IMR-90 (cell line): ENCODE measurements at regions not wholly inside any gene's neighbourhood (a gene's known extent, or its start where the extent isn't known, plus 50 kb on each side); places are given as distances from the start of the nearest gene placed in this dataset.

Experiments
- ATAC-seq: fragments of 200-7000 bp; cut with Tn5 transposase; 2 replicates; pipeline ENCODE4 v1.9.1; 2020; ENCODE audit warnings: low read depth, mild to moderate bottlenecking, moderate library complexity
- BruUV-seq: library from RNA; stranded (reverse); fragments of 400-500 nt; replicated peaks from 2 replicates; lab custom pipeline; 2021; lab: Mats Ljungman, UMichigan
- CTCF ChIA-PET: fragments of 300-600 bp; formaldehyde crosslinking; extraction: SDS; loops from one replicate; lab custom pipeline; 2021; ENCODE audit warnings: antibody characterized with exemption; lab: Yijun Ruan, JAX
- POLR2A ChIA-PET: fragments of 300-600 bp; sonication (Branson Sonifier 250); formaldehyde crosslinking; loops from one replicate; lab custom pipeline; 2022; ENCODE audit warnings: antibody characterized with exemption; ENCODE audit not compliant: unreplicated experiment; lab: Charles Lee
- DNase-seq: peaks from one replicate; pipeline ENCODE4 v3.0.0; 2013
- H2AFZ ChIP-seq: replicated peaks from 2 replicates; pipeline ENCODE3; 2013; ENCODE audit warnings: low read length, mild to moderate bottlenecking; ENCODE audit not compliant: poor library complexity
- H2AK5ac ChIP-seq: 2 replicates; pipeline ENCODE4 v1.6.1; 2013; ENCODE audit warnings: low read depth, low read length, inconsistent platforms
- H2AK9ac ChIP-seq: replicated peaks from 2 replicates; pipeline ENCODE3; 2013; ENCODE audit warnings: mild to moderate bottlenecking, low read depth, low read length, moderate library complexity; ENCODE audit not compliant: poor library complexity
- H2BK120ac ChIP-seq: 2 replicates; pipeline ENCODE4 v1.6.1; 2013; ENCODE audit warnings: low read depth, low read length, inconsistent platforms
- H2BK15ac ChIP-seq: 3 replicates; pipeline ENCODE4 v1.6.1; 2013; ENCODE audit warnings: low read depth, low read length, inconsistent platforms
- H2BK20ac ChIP-seq: 2 replicates; pipeline ENCODE4 v1.6.1; 2013; ENCODE audit warnings: low read depth, mild to moderate bottlenecking, inconsistent platforms, low read length, moderate library complexity
- H2BK5ac ChIP-seq: 2 replicates; pipeline ENCODE4 v1.6.1; 2013; ENCODE audit warnings: mild to moderate bottlenecking, low read depth, low read length, inconsistent platforms; ENCODE audit not compliant: poor library complexity, severe bottlenecking
- H3K14ac ChIP-seq: replicated peaks from 2 replicates; pipeline ENCODE4 v1.6.1; 2013; ENCODE audit warnings: low read depth, low read length, inconsistent platforms
- H3K18ac ChIP-seq: 2 replicates; pipeline ENCODE4 v1.6.1; 2013; ENCODE audit warnings: low read depth, low read length, control low read depth
- H3K23ac ChIP-seq: 2 replicates; pipeline ENCODE4 v1.6.1; 2013; ENCODE audit warnings: low read depth, low read length, inconsistent platforms
- H3K27ac ChIP-seq: 2 replicates; pipeline ENCODE4 v1.5.1; 2013; ENCODE audit warnings: mild to moderate bottlenecking, control low read depth, low read length; ENCODE audit not compliant: insufficient read depth
- H3K27me3 ChIP-seq: 2 replicates; pipeline ENCODE4 v1.6.1; 2013; ENCODE audit warnings: low read length; ENCODE audit not compliant: control insufficient read depth, insufficient read depth
- H3K36me3 ChIP-seq: 2 replicates; pipeline ENCODE4 v1.6.1; 2013; ENCODE audit warnings: low read length, mixed read lengths; ENCODE audit not compliant: control insufficient read depth, insufficient read depth
- H3K4ac ChIP-seq: 2 replicates; pipeline ENCODE4 v1.6.1; 2013; ENCODE audit warnings: low read depth, low read length, inconsistent platforms
- H3K4me1 ChIP-seq: 2 replicates; pipeline ENCODE4 v1.6.1; 2013; ENCODE audit warnings: low read length, mixed read lengths; ENCODE audit not compliant: control insufficient read depth, insufficient read depth
- H3K4me2 ChIP-seq: 2 replicates; pipeline ENCODE4 v1.6.1; 2013; ENCODE audit warnings: low read depth, mild to moderate bottlenecking, control low read depth, low read length, moderate library complexity
- H3K4me3 ChIP-seq: 2 replicates; pipeline ENCODE4 v1.5.1; 2013; ENCODE audit warnings: low read depth, mild to moderate bottlenecking, control low read depth, low read length, moderate library complexity; ENCODE audit not compliant: insufficient read depth
- H3K56ac ChIP-seq: 2 replicates; pipeline ENCODE4 v1.6.1; 2013; ENCODE audit warnings: low read length, inconsistent platforms; ENCODE audit not compliant: insufficient read depth; ENCODE audit errors: extremely low read depth
- H3K79me1 ChIP-seq, 2 experiments: 2 replicates each; pipeline ENCODE4 v1.6.1; 2013; ENCODE audit warnings: low read length in 2 of 2, inconsistent platforms in 1 of 2, low read depth in 1 of 2
- H3K9ac ChIP-seq: 2 replicates; pipeline ENCODE4 v1.6.1; 2013; ENCODE audit warnings: low read depth, low read length, control low read depth
- H3K9me1 ChIP-seq: 2 replicates; pipeline ENCODE4 v1.6.1; 2013; ENCODE audit warnings: low read length, inconsistent platforms; ENCODE audit not compliant: insufficient read depth
- H3K9me3 ChIP-seq: 2 replicates; pipeline ENCODE4 v1.6.1; 2013; ENCODE audit warnings: low read length; ENCODE audit not compliant: control insufficient read depth, insufficient read depth
- H4K20me1 ChIP-seq: 2 replicates; pipeline ENCODE4 v1.6.1; 2013; ENCODE audit warnings: low read length, inconsistent platforms; ENCODE audit not compliant: insufficient read depth
- H4K5ac ChIP-seq: 2 replicates; pipeline ENCODE4 v1.6.1; 2013; ENCODE audit warnings: mild to moderate bottlenecking, low read depth, low read length, control low read depth
- H4K8ac ChIP-seq, 2 experiments: 2 replicates each; pipeline ENCODE4 v1.6.1; 2013; ENCODE audit warnings: low read depth in 2 of 2, low read length in 2 of 2, control low read depth in 1 of 2, inconsistent platforms in 1 of 2
- H4K91ac ChIP-seq: 2 replicates; pipeline ENCODE4 v1.6.1; 2013; ENCODE audit warnings: low read depth, low read length, inconsistent platforms; ENCODE audit not compliant: insufficient read depth
- BHLHE40 ChIP-seq: fragments of 150-350 bp; IDR thresholded peaks from 2 replicates; pipeline ENCODE4 v1.6.1; 2016; ENCODE audit warnings: mild to moderate bottlenecking, low read depth, low read length
- CEBPB ChIP-seq: IDR thresholded peaks from 2 replicates; pipeline ENCODE4 v1.6.1; 2012; ENCODE audit warnings: low read depth, low read length, improper control_type of control experiment
- CHD1 ChIP-seq: IDR thresholded peaks from 2 replicates; pipeline ENCODE4 v1.6.1; 2012; ENCODE audit warnings: low read depth, low read length, improper control_type of control experiment
- CTCF ChIP-seq: conservative IDR thresholded peaks from 2 replicates; pipeline ENCODE4 v1.5.1; 2012; ENCODE audit warnings: mild to moderate bottlenecking, low read depth, low read length, improper control_type of control experiment
- FOS ChIP-seq: fragments of 150-350 bp; IDR thresholded peaks from 2 replicates; pipeline ENCODE4 v1.6.1; 2016; ENCODE audit warnings: low read depth, low read length
- MAFK ChIP-seq: IDR thresholded peaks from 2 replicates; pipeline ENCODE4 v1.6.1; 2012; ENCODE audit warnings: low read depth, low read length, improper control_type of control experiment
- MAZ ChIP-seq: IDR thresholded peaks from 2 replicates; pipeline ENCODE4 v1.6.1; 2012; ENCODE audit warnings: low read depth, mild to moderate bottlenecking, low read length, improper control_type of control experiment, moderate library complexity, borderline replicate concordance
- MXI1 ChIP-seq: IDR thresholded peaks from 2 replicates; pipeline ENCODE4 v1.6.1; 2012; ENCODE audit warnings: low read depth, mild to moderate bottlenecking, low read length, moderate library complexity, borderline replicate concordance
- NFE2L2 ChIP-seq: fragments of 150-350 bp; IDR thresholded peaks from 2 replicates; pipeline ENCODE4 v1.6.1; 2016; ENCODE audit warnings: low read depth, mild to moderate bottlenecking, low read length
- RAD21 ChIP-seq: IDR thresholded peaks from 2 replicates; pipeline ENCODE4 v1.6.1; 2012; ENCODE audit warnings: low read length, improper control_type of control experiment
- RCOR1 ChIP-seq: IDR thresholded peaks from 2 replicates; pipeline ENCODE4 v1.6.1; 2012; ENCODE audit warnings: mild to moderate bottlenecking, low read length, improper control_type of control experiment; ENCODE audit not compliant: insufficient replicate concordance
- RFX5 ChIP-seq: IDR thresholded peaks from 2 replicates; pipeline ENCODE4 v1.8.0; 2012; ENCODE audit warnings: low read depth, mild to moderate bottlenecking, low read length, moderate library complexity
- SMC3 ChIP-seq: fragments of 150-350 bp; IDR thresholded peaks from 2 replicates; pipeline ENCODE4 v1.6.1; 2016; ENCODE audit warnings: low read depth, mild to moderate bottlenecking, antibody characterized with exemption, low read length, moderate library complexity
- WGBS, 2 experiments: methylation state at CpG; one replicate each; pipeline versions ENCODE4 v1.1.5 to v1.1.7; 2013; ENCODE audit warnings: missing lambda C conversion rate in 2 of 2; ENCODE audit not compliant: insufficient read length in 1 of 2; ENCODE audit errors: extremely low coverage in 2 of 2; 5-methylcytosine and 5-hydroxymethylcytosine counted together
- dilution Hi-C: fragments of 300-500 bp; cut with HindIII; formaldehyde crosslinking; loops from one replicate; pipeline ENCODE4 v1.14.3; 2018; ENCODE audit warnings: low sequenced_read_pairs; ENCODE audit not compliant: unreplicated experiment
- in situ Hi-C: fragments of 300-500 bp; cut with MboI; formaldehyde crosslinking; loops from 3 replicates; pipeline ENCODE4 v1.14.3; 2019; ENCODE audit warnings: low sequenced_read_pairs, inconsistent platforms, mixed read lengths
- intact Hi-C: fragments of 100-400 bp; cut with micrococcal nuclease; formaldehyde crosslinking; loops from 2 replicates; pipeline ENCODE4 v1.10.0; 2022
- TF ChIP-seq, protein P1 (sequence below): fragments of 150-350 bp; IDR thresholded peaks from 2 replicates; pipeline ENCODE4 v1.6.1; 2017; ENCODE audit warnings: mild to moderate bottlenecking, antibody characterized with exemption, low read length, low read depth
- TF ChIP-seq, protein P2 (sequence below): fragments of 150-350 bp; IDR thresholded peaks from 2 replicates; pipeline ENCODE4 v1.6.1; 2016; ENCODE audit warnings: low read depth, mild to moderate bottlenecking, low read length, moderate library complexity, borderline replicate concordance

DNA sequence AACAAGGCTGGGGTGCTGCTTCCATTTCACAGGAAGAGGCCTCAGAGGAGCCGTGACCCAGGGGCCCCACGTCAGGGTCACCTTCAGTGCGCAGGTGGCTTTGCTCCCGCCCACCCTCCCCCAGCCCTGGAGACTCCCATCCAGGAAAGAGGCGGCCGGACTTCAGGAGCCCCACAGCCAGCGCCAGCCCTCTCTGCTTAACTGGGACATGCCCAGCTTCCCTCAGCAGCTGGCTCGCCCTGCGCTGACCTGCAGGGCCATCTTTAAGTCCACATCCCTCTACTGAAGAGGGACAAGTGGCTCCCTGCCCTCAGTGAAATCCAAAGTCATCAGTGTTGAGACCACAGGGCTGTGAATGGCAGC, 141.9 kb upstream of the PPP2R2D start:
- H2BK15ac ChIP-seq: no peak overlapping the region
- no peak overlapping the region for H4K8ac ChIP-seq
- no peak overlapping the region for H2AK9ac ChIP-seq
- H3K4me2 ChIP-seq: no peak overlapping the region
- DNase-seq (no peak), ATAC-seq (no peak)
- POLR2A ChIA-PET: no interaction called here
- no peak overlapping the region for H2AFZ ChIP-seq
- no peak overlapping the region for H2AK5ac ChIP-seq
- no peak overlapping the region for H2BK120ac ChIP-seq
- TF ChIP-seq CHD1: no peak
- TF ChIP-seq, protein P1, sequence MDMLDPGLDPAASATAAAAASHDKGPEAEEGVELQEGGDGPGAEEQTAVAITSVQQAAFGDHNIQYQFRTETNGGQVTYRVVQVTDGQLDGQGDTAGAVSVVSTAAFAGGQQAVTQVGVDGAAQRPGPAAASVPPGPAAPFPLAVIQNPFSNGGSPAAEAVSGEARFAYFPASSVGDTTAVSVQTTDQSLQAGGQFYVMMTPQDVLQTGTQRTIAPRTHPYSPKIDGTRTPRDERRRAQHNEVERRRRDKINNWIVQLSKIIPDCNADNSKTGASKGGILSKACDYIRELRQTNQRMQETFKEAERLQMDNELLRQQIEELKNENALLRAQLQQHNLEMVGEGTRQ: no peak
- TF ChIP-seq FOS: no peak
- no peak for TF ChIP-seq MXI1
- TF ChIP-seq BHLHE40: no peak
- TF ChIP-seq MAFK: no peak
- TF ChIP-seq NFE2L2: no peak
- TF ChIP-seq RFX5: no peak
- TF ChIP-seq CTCF: no peak
- TF ChIP-seq RCOR1: no peak
- TF ChIP-seq CEBPB: no peak
- TF ChIP-seq MAZ: no peak
- no peak for TF ChIP-seq SMC3
- TF ChIP-seq, protein P2, sequence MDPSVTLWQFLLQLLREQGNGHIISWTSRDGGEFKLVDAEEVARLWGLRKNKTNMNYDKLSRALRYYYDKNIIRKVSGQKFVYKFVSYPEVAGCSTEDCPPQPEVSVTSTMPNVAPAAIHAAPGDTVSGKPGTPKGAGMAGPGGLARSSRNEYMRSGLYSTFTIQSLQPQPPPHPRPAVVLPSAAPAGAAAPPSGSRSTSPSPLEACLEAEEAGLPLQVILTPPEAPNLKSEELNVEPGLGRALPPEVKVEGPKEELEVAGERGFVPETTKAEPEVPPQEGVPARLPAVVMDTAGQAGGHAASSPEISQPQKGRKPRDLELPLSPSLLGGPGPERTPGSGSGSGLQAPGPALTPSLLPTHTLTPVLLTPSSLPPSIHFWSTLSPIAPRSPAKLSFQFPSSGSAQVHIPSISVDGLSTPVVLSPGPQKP: no peak
- no peak for TF ChIP-seq RAD21
- no peaks in the 10 kb centered on the region for H4K20me1 ChIP-seq
- H3K27me3 ChIP-seq: no peaks in the 10 kb centered on the region
- dilution Hi-C loops: no loop called here
- no peak overlapping the region for H3K4me3 ChIP-seq
- in situ Hi-C loops: no loop called here
- no peak overlapping the region for H3K14ac ChIP-seq
- H3K27ac ChIP-seq: no peak overlapping the region
- no peak overlapping the region for H3K23ac ChIP-seq
- H4K91ac ChIP-seq: no peak overlapping the region
- H3K4me1 ChIP-seq: no peaks in the 10 kb centered on the region
- H2BK20ac ChIP-seq: no peak overlapping the region
- H2BK5ac ChIP-seq: no peak overlapping the region
- intact Hi-C loops: no loop called here
- H3K18ac ChIP-seq: no peak overlapping the region
- H3K9ac ChIP-seq: no peak overlapping the region
- no peak overlapping the region for H4K5ac ChIP-seq
- CTCF ChIA-PET: no interaction called here
- no TSS peak for BruUV-seq
- no CpG with 5 or more reads among the region's 9 CpGs for WGBS, 2 experiments
- no peak overlapping the region for H3K56ac ChIP-seq
- H3K9me3 ChIP-seq: peaks cover 41% of the 10 kb centered on the region
- H3K36me3 ChIP-seq: no peaks in the 10 kb centered on the region
- H3K9me1 ChIP-seq: no peaks in the 10 kb centered on the region
- H3K79me1 ChIP-seq: no peaks in the 10 kb centered on the region
- no peak overlapping the region for H3K4ac ChIP-seq
